ENCODE measurements at regions not wholly inside any gene's neighbourhood (a gene's known extent, or its start where the extent isn't known, plus 50 kb on each side); places are given as distances from the start of the nearest gene placed in this dataset.

- DNase-seq (ENCODE audit: low spot score): no peak
- intact Hi-C loops (cut with micrococcal nuclease; ENCODE audit: unreplicated experiment): no loop called here
- Histone ChIP-seq H3K9me3 (ENCODE audit: low read depth, low read length, poor library complexity, severe bottlenecking) (no peaks in the 10 kb centered on the region), H3K4me3 (ENCODE audit: low read depth, low read length, poor library complexity, severe bottlenecking) (no peak overlapping the region), H3K36me3 (ENCODE audit: insufficient read depth, low read length, poor library complexity, severe bottlenecking) (no peaks in the 10 kb centered on the region), H3K27me3 (replicated peaks; ENCODE audit: insufficient read depth, low read depth, low read length, poor library complexity) (no peaks in the 10 kb centered on the region), H3K4me1 (ENCODE audit: insufficient read depth, low read length, poor library complexity, severe bottlenecking) (no peaks in the 10 kb centered on the region), H3K27ac (ENCODE audit: low read depth, low read length, poor library complexity, severe bottlenecking) (no peak overlapping the region)
- POLR2A ChIA-PET (ENCODE audit: low non-redundant PET): no interaction called here
- TF ChIP-seq, protein P1, sequence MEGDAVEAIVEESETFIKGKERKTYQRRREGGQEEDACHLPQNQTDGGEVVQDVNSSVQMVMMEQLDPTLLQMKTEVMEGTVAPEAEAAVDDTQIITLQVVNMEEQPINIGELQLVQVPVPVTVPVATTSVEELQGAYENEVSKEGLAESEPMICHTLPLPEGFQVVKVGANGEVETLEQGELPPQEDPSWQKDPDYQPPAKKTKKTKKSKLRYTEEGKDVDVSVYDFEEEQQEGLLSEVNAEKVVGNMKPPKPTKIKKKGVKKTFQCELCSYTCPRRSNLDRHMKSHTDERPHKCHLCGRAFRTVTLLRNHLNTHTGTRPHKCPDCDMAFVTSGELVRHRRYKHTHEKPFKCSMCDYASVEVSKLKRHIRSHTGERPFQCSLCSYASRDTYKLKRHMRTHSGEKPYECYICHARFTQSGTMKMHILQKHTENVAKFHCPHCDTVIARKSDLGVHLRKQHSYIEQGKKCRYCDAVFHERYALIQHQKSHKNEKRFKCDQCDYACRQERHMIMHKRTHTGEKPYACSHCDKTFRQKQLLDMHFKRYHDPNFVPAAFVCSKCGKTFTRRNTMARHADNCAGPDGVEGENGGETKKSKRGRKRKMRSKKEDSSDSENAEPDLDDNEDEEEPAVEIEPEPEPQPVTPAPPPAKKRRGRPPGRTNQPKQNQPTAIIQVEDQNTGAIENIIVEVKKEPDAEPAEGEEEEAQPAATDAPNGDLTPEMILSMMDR (conservative IDR thresholded peaks at IDR 0.05; ENCODE audit: low read depth, low read length): no peak
- TF ChIP-seq EZH2 (IDR thresholded peaks at IDR 0.05; ENCODE audit: borderline replicate concordance, low read depth, low read length, poor library complexity, severe bottlenecking): no peak
- CTCF ChIA-PET: no interaction called here
- BruUV-seq (replicated peaks): no TSS peak
Observed at GRCh38 chr2:55811048-55811447, 112.5 kb downstream of the EFEMP1 start.

GRCh38 chr2:55810622-55811020 lies 113.0 kb downstream of the EFEMP1 start:
- BruUV-seq (replicated peaks): no TSS peak
- Histone ChIP-seq H3K36me3 (ENCODE audit: insufficient read depth, low read length, poor library complexity, severe bottlenecking) (no peaks in the 10 kb centered on the region), H3K9me3 (ENCODE audit: low read depth, low read length, poor library complexity, severe bottlenecking) (no peaks in the 10 kb centered on the region), H3K27ac (ENCODE audit: low read depth, low read length, poor library complexity, severe bottlenecking) (no peak overlapping the region), H3K4me3 (ENCODE audit: low read depth, low read length, poor library complexity, severe bottlenecking) (no peak overlapping the region), H3K4me1 (ENCODE audit: insufficient read depth, low read length, poor library complexity, severe bottlenecking) (no peaks in the 10 kb centered on the region), H3K27me3 (replicated peaks; ENCODE audit: insufficient read depth, low read depth, low read length, poor library complexity) (no peaks in the 10 kb centered on the region)
- POLR2A ChIA-PET (ENCODE audit: low non-redundant PET): no interaction called here
- no peak for DNase-seq (ENCODE audit: low spot score)
- CTCF ChIA-PET: no interaction called here
- intact Hi-C loops (cut with micrococcal nuclease; ENCODE audit: unreplicated experiment): no loop called here
- TF ChIP-seq EZH2 (IDR thresholded peaks at IDR 0.05; ENCODE audit: borderline replicate concordance, low read depth, low read length, poor library complexity, severe bottlenecking): no peak
- TF ChIP-seq, protein P1 (conservative IDR thresholded peaks at IDR 0.05; ENCODE audit: low read depth, low read length): no peak

DNA sequence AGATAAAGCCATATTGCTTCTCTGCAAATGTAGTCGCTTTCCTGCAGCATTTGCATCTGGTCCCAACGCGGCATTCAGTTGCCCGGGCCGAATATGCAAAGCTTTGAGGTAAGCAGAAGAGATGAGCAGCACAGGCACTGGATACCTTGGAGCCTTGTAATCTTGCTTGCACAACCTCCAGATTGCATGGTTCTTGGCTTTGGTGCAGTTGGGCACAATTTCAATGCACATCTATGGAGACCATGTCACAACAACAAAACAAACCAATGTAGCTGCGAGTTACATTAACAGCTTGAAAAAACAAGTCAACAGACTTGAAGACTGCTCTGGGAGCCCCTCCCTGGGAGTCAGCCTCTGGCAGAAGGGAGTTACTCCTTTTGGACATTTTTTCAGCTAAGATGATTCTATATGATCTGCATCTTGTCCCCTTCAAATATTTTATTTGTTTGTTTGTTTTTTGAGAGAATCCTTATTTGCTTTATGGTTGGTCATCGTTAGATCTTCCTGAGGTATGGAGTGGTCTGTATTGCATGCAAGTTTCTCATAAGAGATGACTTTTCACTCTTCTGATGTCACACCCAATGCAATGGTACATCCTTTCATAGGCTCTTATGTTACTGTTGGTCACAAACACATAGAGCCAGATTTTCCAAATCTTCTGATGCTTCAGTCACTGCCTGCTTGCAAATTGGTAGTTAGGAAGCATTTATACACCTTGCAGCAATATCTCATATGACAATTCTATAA lies 113.5 kb downstream of the EFEMP1 start:
- DNase-seq (ENCODE audit: low spot score): no peak
- no peak overlapping the region for H3K4me3 ChIP-seq (ENCODE audit: low read depth, low read length, poor library complexity, severe bottlenecking)
- BruUV-seq (replicated peaks): no TSS peak

More for the DNA sequence above, 113.5 kb downstream of the EFEMP1 start:
- no peaks in the 10 kb centered on the region for H3K9me3 ChIP-seq (ENCODE audit: low read depth, low read length, poor library complexity, severe bottlenecking)
- H3K27ac ChIP-seq (ENCODE audit: low read depth, low read length, poor library complexity, severe bottlenecking): no peak overlapping the region
- H3K4me1 ChIP-seq (ENCODE audit: insufficient read depth, low read length, poor library complexity, severe bottlenecking): no peaks in the 10 kb centered on the region
- TF ChIP-seq, protein P1 (conservative IDR thresholded peaks at IDR 0.05; ENCODE audit: low read depth, low read length): no peak
- TF ChIP-seq EZH2 (IDR thresholded peaks at IDR 0.05; ENCODE audit: borderline replicate concordance, low read depth, low read length, poor library complexity, severe bottlenecking): no peak
- intact Hi-C loops (cut with micrococcal nuclease; ENCODE audit: unreplicated experiment): no loop called here
- H3K36me3 ChIP-seq (ENCODE audit: insufficient read depth, low read length, poor library complexity, severe bottlenecking): no peaks in the 10 kb centered on the region
- H3K27me3 ChIP-seq (replicated peaks; ENCODE audit: insufficient read depth, low read depth, low read length, poor library complexity): peaks cover 2% of the 10 kb centered on the region
- ChIA-PET CTCF (no interaction called here), POLR2A (ENCODE audit: low non-redundant PET) (no interaction called here)

All from A673 (cell line).